ENCODE measurements at regions not wholly inside any gene's neighbourhood (a gene's known extent, or its start where the extent isn't known, plus 50 kb on each side); places are given as distances from the start of the nearest gene placed in this dataset.

GRCh38 chr6:23704479-23705052, 421.4 kb upstream of the NRSN1 start:
- ATAC-seq (replicated peaks in 6 of 8): peak in 5 of 8 experiments; percentile 95 to 98 (median 98)
- WGBS, 10 experiments: 36 to 82% (median 65%) methylated on average over 2 of the region's 2 CpGs; no CpG with 5 or more reads in 6 of the 10 experiments
- Histone ChIP-seq H3K27ac (peak overlapping the region; percentile 2 to 16), H3K4me3 (no peak overlapping the region), H3K4me1 (replicated peaks in 1 of 2) (peaks cover 0 to 10% of the 10 kb centered on the region in 2 donors)
- in situ Hi-C loops (cut with MboI; ENCODE audit: low pct_unique_long_range_greater_than_20kb in 2 of 9, low sequenced_read_pairs in 9 of 9, unreplicated experiment in 9 of 9): no loop called here

- WGBS, 10 experiments: 0 to 100% (median 44%) methylated on average over 1 to 2 of the region's 2 CpGs; no CpG with 5 or more reads in 3 of the 10 experiments
- in situ Hi-C loops (cut with MboI; ENCODE audit: low pct_unique_long_range_greater_than_20kb in 2 of 9, low sequenced_read_pairs in 9 of 9, unreplicated experiment in 9 of 9): no loop called here
- no peak for ATAC-seq (replicated peaks in 6 of 8)
- H3K4me3 ChIP-seq: no peak overlapping the region
- no peak overlapping the region for H3K27ac ChIP-seq
- peaks cover 0 to 10% of the 10 kb centered on the region in 2 donors for H3K4me1 ChIP-seq (replicated peaks in 1 of 2)
Measured at GRCh38 chr6:23705697-23706096, 420.3 kb upstream of the NRSN1 start.

- in situ Hi-C loops (cut with MboI; ENCODE audit: low pct_unique_long_range_greater_than_20kb in 2 of 9, low sequenced_read_pairs in 9 of 9, unreplicated experiment in 9 of 9): no loop called here
- no peaks in the 10 kb centered on the region for H3K4me1 ChIP-seq (replicated peaks in 1 of 2)
- no peak overlapping the region for H3K4me3 ChIP-seq
- H3K27ac ChIP-seq: no peak overlapping the region
- 0 to 100% (median 70%) methylated on average over 1 to 3 of the region's 3 CpGs for WGBS, 10 experiments
- no peak for ATAC-seq (replicated peaks in 6 of 8)
Measured at GRCh38 chr6:23712756-23713155, 413.3 kb upstream of the NRSN1 start.

GRCh38 chr6:23713211-23713610, 412.8 kb upstream of the NRSN1 start:
- H3K27ac ChIP-seq: no peak overlapping the region
- in situ Hi-C loops (cut with MboI; ENCODE audit: low pct_unique_long_range_greater_than_20kb in 2 of 9, low sequenced_read_pairs in 9 of 9, unreplicated experiment in 9 of 9): no loop called here
- WGBS, 10 experiments: 17 to 100% (median 85%) methylated on average over 1 of the region's 1 CpG; no CpG with 5 or more reads in 4 of the 10 experiments

GRCh38 chr6:23728707-23729106, 397.3 kb upstream of the NRSN1 start:
- 0 to 80% (median 33%) methylated on average over 1 to 2 of the region's 2 CpGs; no CpG with 5 or more reads in 3 of the 10 experiments for WGBS, 10 experiments
- ATAC-seq (replicated peaks in 6 of 8): peak in 1 of 8 experiments; percentile 37
- in situ Hi-C loops (cut with MboI; ENCODE audit: low pct_unique_long_range_greater_than_20kb in 2 of 9, low sequenced_read_pairs in 9 of 9, unreplicated experiment in 9 of 9): no loop called here
- Histone ChIP-seq H3K4me3 (no peak overlapping the region), H3K27ac (no peak overlapping the region), H3K4me1 (replicated peaks in 1 of 2) (no peaks in the 10 kb centered on the region)

More at GRCh38 chr6:23713211-23713610, 412.8 kb upstream of the NRSN1 start:
- Histone ChIP-seq H3K4me3 (no peak overlapping the region), H3K4me1 (replicated peaks in 1 of 2) (no peaks in the 10 kb centered on the region)
- ATAC-seq (replicated peaks in 6 of 8): no peak

GRCh38 chr6:23731609-23732008, 394.4 kb upstream of the NRSN1 start:
- 13 to 94% (median 83%) methylated on average over 2 to 4 of the region's 4 CpGs for WGBS, 10 experiments
- in situ Hi-C loops (cut with MboI; ENCODE audit: low pct_unique_long_range_greater_than_20kb in 2 of 9, low sequenced_read_pairs in 9 of 9, unreplicated experiment in 9 of 9): no loop called here
- no peak for ATAC-seq (replicated peaks in 6 of 8)

GRCh38 chr6:23732521-23732920, 393.5 kb upstream of the NRSN1 start:
- Histone ChIP-seq H3K27ac (no peak overlapping the region), H3K4me3 (no peak overlapping the region), H3K4me1 (replicated peaks in 1 of 2) (no peaks in the 10 kb centered on the region)
- in situ Hi-C loops (cut with MboI; ENCODE audit: low pct_unique_long_range_greater_than_20kb in 2 of 9, low sequenced_read_pairs in 9 of 9, unreplicated experiment in 9 of 9): no loop called here
- ATAC-seq (replicated peaks in 6 of 8): no peak
- WGBS, 10 experiments: 0 to 100% (median 95%) methylated on average over 1 to 3 of the region's 3 CpGs

More at GRCh38 chr6:23731609-23732008, 394.4 kb upstream of the NRSN1 start:
- Histone ChIP-seq H3K4me3 (no peak overlapping the region), H3K27ac (no peak overlapping the region), H3K4me1 (replicated peaks in 1 of 2) (no peaks in the 10 kb centered on the region)

GRCh38 chr6:23735151-23735550, 390.9 kb upstream of the NRSN1 start:
- Histone ChIP-seq H3K27ac (no peak overlapping the region), H3K4me1 (replicated peaks in 1 of 2) (no peaks in the 10 kb centered on the region), H3K4me3 (no peak overlapping the region)
- 2 to 100% (median 88%) methylated on average over 3 to 4 of the region's 4 CpGs for WGBS, 10 experiments
- in situ Hi-C loops (cut with MboI; ENCODE audit: low pct_unique_long_range_greater_than_20kb in 2 of 9, low sequenced_read_pairs in 9 of 9, unreplicated experiment in 9 of 9): no loop called here
- no peak for ATAC-seq (replicated peaks in 6 of 8)

GRCh38 chr6:23736577-23736976, 389.4 kb upstream of the NRSN1 start:
- in situ Hi-C loops (cut with MboI; ENCODE audit: low pct_unique_long_range_greater_than_20kb in 2 of 9, low sequenced_read_pairs in 9 of 9, unreplicated experiment in 9 of 9): no loop called here
- H3K4me1 ChIP-seq (replicated peaks in 1 of 2): no peaks in the 10 kb centered on the region
- no peak overlapping the region for H3K27ac ChIP-seq
- 0 to 77% (median 44%) methylated on average over 1 to 2 of the region's 3 CpGs; no CpG with 5 or more reads in 7 of the 10 experiments for WGBS, 10 experiments
- no peak overlapping the region for H3K4me3 ChIP-seq
- no peak for ATAC-seq (replicated peaks in 6 of 8)

- WGBS, 10 experiments: 0 to 60% (median 18%) methylated on average over 1 to 5 of the region's 5 CpGs; no CpG with 5 or more reads in 1 of the 10 experiments
- no peak overlapping the region for H3K27ac ChIP-seq
- ATAC-seq (replicated peaks in 6 of 8): peak in 2 of 8 experiments; percentile 55 to 57
- H3K4me3 ChIP-seq: no peak overlapping the region
- H3K4me1 ChIP-seq (replicated peaks in 1 of 2): peaks cover 0 to 4% of the 10 kb centered on the region in 2 donors
- in situ Hi-C loops (cut with MboI; ENCODE audit: low pct_unique_long_range_greater_than_20kb in 2 of 9, low sequenced_read_pairs in 9 of 9, unreplicated experiment in 9 of 9): no loop called here
Measured at GRCh38 chr6:23747239-23747638, 378.8 kb upstream of the NRSN1 start.

- Histone ChIP-seq H3K4me3 (no peak overlapping the region), H3K4me1 (replicated peaks in 1 of 2) (no peaks in the 10 kb centered on the region), H3K27ac (no peak overlapping the region)
- in situ Hi-C loops (cut with MboI; ENCODE audit: low pct_unique_long_range_greater_than_20kb in 2 of 9, low sequenced_read_pairs in 9 of 9, unreplicated experiment in 9 of 9): no loop called here
- WGBS, 10 experiments: 0 to 100% (median 86%) methylated on average over 1 of the region's 1 CpG; no CpG with 5 or more reads in 1 of the 10 experiments
- no peak for ATAC-seq (replicated peaks in 6 of 8)
Measured at GRCh38 chr6:23752414-23752813, 373.6 kb upstream of the NRSN1 start.

- no peaks in the 10 kb centered on the region for H3K4me1 ChIP-seq (replicated peaks in 1 of 2)
- no peak overlapping the region for H3K4me3 ChIP-seq
- 0 to 100% (median 62%) methylated on average over 1 of the region's 1 CpG; no CpG with 5 or more reads in 2 of the 10 experiments for WGBS, 10 experiments
- no peak overlapping the region for H3K27ac ChIP-seq
- in situ Hi-C loops (cut with MboI; ENCODE audit: low pct_unique_long_range_greater_than_20kb in 2 of 9, low sequenced_read_pairs in 9 of 9, unreplicated experiment in 9 of 9): no loop called here
- ATAC-seq (replicated peaks in 6 of 8): no peak
Measured at GRCh38 chr6:23754197-23754596, 371.8 kb upstream of the NRSN1 start.

GRCh38 chr6:23775127-23775526, 350.9 kb upstream of the NRSN1 start:
- no peak overlapping the region for H3K4me3 ChIP-seq
- no peak for ATAC-seq (replicated peaks in 6 of 8)
- H3K27ac ChIP-seq: no peak overlapping the region
- 7 to 100% (median 71%) methylated on average over 1 to 5 of the region's 5 CpGs; no CpG with 5 or more reads in 2 of the 10 experiments for WGBS, 10 experiments
- H3K4me1 ChIP-seq (replicated peaks in 1 of 2): no peaks in the 10 kb centered on the region
- in situ Hi-C loops (cut with MboI; ENCODE audit: low pct_unique_long_range_greater_than_20kb in 2 of 9, low sequenced_read_pairs in 9 of 9, unreplicated experiment in 9 of 9): no loop called here

- 0 to 100% (median 88%) methylated on average over 1 to 2 of the region's 2 CpGs; no CpG with 5 or more reads in 2 of the 10 experiments for WGBS, 10 experiments
Measured at GRCh38 chr6:23783901-23784300, 342.1 kb upstream of the NRSN1 start.

More at GRCh38 chr6:23783901-23784300, 342.1 kb upstream of the NRSN1 start:
- no peak overlapping the region for H3K4me3 ChIP-seq
- peak in 1 of 8 experiments; percentile 22 for ATAC-seq (replicated peaks in 6 of 8)
- H3K27ac ChIP-seq: no peak overlapping the region
- in situ Hi-C loops (cut with MboI; ENCODE audit: low pct_unique_long_range_greater_than_20kb in 2 of 9, low sequenced_read_pairs in 9 of 9, unreplicated experiment in 9 of 9): no loop called here
- H3K4me1 ChIP-seq (replicated peaks in 1 of 2): peaks cover 0 to 3% of the 10 kb centered on the region in 2 donors

Measured in motor neuron (in vitro differentiated cells).